GM21529 (cell line): ENCODE measurements at regions not wholly inside any gene's neighbourhood (a gene's known extent, or its start where the extent isn't known, plus 50 kb on each side); places are given as distances from the start of the nearest gene placed in this dataset.
"Not testable (repeated sequence)": the region's sequence is repeated elsewhere in the genome, so short reads cannot be mapped to it uniquely, and the experiment has no call there.

Source experiments
- ATAC-seq: cut with Tn5 transposase; IDR thresholded peaks from one replicate; pipeline ENCODE4 v1.9.1; 2021; ENCODE audit not compliant: unreplicated experiment

DNA sequence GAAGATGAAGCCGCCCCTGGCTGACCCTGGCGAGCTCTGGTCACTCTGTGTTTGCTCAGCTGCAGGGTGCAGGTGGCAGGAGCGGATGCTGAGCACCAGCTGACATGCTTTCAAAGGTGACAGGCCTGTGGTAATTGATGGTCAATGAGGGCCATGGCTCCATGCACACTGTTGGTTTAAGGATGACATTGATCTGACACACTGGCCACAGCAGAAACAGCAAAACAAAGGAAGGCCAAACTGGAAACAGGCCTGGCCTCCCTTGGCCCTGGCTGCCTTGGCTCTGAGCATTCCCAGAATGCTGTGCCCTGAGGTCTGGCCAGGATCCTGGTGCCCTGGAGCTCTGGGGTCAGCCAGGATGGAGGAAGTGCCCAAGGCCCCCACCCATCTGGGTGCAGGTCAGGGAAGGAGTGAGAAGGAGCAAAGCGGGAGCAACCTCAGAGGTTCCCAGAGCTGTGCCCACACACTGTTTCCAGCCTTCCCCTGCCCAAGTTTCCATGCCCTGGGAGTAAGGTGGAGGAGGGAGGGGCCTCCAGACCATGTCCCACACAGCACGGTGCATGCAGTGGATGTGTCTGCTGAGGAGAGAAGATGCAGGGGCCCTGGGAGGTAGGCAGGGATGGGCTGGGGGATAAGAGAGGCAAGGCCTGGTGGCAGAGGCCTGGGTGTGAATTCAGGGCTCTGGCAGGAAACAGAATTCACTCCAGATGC lies 302.2 kb downstream of the RPS24 start:
- no peak for ATAC-seq

DNA sequence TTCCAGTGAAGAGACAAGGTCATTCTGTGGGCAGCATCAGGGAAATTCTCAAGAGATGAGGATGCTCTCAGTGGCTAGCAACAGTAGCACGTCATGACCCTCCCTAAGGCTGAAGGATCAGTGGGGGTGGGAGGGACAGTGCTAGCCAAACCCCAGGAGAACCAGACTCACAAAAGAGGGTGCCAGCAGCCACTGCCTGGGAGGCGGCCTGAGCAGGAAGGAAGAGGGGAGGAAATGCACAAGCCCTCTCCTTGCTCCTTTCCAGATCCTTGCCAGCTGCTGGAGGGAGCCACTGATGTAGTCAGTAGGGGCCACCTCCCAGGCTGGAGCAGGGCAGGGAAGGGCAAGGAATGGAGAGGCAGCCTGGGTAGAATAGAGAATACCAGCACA lies 302.7 kb downstream of the RPS24 start:
- no peak for ATAC-seq

DNA sequence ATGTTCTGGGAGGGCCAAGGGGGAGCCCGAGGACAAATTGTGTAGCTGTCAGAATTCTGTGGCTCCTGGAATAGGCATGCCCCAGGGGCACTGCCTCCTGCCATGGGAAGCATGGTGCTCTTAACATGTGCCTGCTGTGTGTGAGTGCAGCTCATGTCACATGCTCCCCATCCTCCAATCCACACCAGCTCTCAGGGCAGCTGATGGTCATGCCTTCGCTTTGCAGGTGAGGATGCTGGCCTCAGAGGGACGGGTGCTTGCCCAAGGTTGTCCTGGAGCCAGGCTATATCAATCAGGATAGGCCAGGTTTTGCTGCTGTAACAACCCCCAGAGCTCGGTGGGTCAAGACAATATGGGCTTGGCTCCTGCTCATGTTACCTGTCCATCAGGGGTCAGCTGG lies 303.4 kb downstream of the RPS24 start:
- ATAC-seq: no peak

DNA sequence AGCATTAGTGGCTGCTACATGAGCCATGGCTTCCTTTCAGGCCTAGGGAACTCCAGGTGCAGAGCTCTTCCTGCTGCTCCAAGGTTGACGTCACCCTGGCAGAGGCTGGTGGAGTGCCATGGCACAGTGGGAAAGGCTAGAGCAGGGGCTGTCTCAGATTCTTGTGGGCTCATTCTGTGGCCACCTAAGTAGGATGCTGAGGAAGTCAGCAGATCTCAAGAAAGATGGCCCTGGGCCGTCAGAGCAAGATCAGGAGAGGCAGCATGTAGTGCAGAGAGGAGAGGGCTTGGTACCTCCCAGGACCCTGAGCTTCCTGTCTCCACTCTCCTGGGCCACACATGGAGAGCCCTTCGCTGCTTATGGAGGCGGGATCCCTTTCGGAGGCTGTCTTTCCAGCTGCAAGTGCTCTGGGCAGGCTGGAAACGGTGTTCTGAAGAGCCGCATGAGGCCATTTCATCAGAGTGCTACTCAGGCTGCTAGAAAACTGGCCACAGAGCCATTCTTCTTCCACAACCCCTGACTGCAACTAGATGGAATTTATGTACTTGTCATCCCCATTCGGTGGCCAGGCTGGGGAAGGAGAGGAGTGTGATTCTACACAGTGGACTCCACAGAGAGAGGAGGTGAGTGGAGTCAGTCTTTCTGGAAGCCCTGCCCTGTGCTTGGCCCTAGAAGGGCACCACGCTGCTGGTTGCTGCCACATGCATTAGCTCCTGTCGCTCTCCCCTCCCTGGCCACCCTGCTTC lies 304.2 kb downstream of the RPS24 start:
- no peak for ATAC-seq

DNA sequence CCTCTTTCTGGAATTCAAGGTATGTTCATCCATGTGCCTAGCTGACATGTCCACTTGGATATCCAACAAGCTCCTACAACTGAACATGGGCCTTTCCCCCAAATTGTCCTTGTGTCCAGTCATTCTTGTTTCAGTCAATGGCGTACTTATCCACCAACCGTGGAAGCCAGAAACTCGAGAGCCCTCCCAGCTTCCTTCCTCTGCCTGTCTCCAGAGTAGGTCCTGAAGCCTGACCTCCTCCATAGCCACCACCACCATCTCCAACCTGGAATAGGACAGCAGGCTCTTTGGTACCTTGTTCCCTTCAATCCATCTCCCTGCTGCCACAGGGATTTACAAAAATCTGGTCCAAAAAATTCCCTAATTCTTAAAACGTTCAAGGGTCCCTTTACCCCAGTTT lies 305.1 kb downstream of the RPS24 start:
- no peak for ATAC-seq

DNA sequence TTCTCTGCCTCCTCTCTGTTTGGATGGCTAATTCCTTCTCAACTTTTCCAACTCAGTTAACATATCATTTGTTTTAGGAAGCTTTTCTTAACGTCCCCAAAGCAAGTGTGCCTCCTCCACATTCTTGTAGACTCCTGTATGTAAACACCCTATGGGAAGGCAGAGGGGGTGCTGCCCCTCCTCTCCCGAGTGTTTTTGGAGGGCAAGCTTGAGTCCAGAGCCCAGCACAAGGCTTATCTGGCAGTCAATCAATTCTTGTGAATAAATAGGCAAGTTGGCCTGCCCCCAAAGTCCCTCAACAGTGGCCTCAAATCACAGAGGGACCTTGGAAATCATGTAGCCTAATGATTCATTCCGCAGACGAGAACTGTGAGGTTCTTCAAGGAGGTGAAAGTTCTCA lies 305.6 kb downstream of the RPS24 start:
- ATAC-seq: no peak

DNA sequence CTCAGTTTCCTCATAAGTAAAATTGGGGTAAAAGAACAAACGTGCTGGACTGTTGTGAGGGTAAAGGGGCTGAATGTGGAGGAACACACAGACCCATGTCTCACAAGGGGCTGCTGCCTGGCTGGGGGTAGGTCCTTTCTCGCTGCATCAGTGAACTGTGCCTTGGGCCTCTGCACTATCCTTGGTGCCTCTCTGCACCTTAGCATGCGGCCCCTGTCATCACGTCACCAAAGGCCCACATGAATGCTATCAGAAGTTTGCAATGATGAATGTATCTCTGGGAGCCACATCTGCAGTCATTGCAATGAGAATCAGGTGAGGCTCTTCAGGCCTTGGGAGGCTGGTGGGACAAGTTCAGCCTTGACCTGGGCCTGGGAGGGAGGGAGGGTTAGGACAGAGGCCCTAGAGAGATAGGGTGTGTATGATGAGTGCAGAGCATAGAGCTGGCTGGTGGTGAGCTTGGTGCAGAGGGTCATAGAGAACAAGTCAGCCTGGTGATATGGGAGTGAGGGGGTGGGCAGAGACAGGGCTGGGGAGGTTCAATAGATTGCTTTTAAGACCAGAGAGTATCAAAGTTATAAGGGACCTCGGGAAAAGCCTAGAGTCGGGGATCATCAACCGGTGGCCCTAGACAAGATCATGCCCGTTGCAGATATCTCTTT lies 308.4 kb downstream of the RPS24 start:
- ATAC-seq: no peak

DNA sequence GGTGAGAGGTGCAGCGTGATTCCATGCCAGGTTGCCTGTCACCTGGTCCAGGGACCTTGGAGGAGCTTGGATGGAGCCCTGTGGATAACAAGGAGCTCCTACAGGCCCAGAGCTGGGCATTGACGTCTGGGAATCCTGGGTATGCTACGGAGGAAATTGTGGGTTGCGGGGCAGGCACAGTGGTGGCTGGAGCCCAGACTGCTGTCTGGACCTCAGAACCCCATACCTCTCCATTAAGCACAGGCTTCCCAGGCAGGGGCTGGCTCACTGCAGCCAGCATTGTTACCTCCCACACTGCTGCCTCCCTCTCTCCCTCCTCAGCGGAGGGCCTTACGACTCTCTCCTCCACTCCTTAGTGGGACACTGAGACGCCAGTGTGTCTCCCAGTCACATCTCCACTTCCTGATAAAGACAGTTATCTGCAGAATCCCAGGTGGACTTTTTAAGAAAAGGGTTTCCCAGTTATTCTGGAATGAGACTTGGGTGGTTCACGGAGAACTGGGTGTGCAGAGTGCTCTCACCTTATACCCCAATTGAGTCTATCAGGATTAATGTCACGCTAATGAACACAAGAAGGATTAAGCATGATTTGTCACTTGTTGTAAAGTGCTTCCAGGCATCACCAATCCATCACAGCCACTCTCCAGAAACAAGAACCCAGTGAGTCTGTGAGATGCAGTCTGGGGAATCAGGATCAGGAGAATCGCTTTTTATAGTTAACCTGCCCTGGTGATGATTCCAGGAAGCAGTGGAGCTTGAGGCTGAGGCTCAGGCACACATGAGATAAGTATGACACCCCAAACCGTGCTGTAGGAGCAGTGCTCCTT lies 309.4 kb downstream of the RPS24 start:
- no peak for ATAC-seq

DNA sequence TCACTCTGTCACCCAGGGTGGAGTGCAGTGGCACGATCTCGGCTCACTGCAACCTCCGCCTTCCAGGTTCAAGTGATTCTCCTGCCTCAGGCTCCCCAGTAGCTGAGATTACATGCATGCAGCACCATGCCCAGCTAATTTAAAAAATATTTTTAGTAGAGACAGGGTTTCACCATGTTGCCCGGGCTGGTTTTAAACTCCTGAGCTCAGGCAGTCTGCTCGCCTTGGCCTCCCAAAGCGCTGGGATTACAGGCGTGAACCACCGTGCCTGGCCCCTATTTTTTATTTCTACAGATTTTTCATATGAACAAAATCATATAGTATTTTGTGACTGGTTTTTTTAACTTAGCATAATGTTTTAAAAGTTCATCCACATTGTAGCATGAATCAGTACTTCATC lies 310.6 kb downstream of the RPS24 start:
- not testable (repeated sequence) for ATAC-seq

DNA sequence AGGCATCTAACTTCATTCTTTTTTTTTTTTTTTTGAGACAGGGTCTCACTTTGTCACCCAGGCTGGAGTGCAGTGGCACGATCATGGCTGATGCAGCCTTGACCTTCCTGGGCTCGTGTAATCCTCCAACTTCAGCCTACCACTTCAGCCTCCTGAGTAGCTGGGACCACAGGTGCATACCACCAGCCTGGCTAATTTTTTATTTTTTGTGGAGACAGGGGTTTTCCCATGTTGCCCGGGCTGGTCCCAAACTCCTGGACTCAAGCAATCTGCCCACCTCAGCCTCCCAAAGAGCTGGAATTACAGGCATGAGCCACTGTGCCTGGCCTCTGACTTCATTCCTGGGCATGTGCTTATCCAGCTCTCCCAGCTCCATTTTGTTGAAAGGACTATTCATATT lies 311.9 kb downstream of the RPS24 start:
- ATAC-seq: not testable (repeated sequence)

DNA sequence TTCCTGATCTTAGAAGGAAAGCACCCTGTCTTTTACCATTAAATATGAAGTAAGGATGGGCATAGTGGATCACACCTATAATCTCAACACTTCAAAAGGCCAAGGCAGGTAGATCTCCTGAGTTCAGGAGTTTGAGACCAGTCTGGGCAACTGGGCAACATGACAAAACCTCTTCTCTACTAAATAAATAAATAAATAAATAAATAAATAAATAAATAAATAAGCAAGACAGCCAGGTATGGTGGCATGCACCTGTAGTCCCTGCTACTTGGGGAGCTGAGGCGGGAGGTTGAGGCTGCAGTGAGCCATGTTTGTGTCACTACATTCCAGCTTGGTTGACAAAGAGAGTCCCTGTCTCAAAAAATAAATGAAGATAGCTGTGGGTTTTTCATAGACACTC lies 313.1 kb downstream of the RPS24 start:
- no peak for ATAC-seq

DNA sequence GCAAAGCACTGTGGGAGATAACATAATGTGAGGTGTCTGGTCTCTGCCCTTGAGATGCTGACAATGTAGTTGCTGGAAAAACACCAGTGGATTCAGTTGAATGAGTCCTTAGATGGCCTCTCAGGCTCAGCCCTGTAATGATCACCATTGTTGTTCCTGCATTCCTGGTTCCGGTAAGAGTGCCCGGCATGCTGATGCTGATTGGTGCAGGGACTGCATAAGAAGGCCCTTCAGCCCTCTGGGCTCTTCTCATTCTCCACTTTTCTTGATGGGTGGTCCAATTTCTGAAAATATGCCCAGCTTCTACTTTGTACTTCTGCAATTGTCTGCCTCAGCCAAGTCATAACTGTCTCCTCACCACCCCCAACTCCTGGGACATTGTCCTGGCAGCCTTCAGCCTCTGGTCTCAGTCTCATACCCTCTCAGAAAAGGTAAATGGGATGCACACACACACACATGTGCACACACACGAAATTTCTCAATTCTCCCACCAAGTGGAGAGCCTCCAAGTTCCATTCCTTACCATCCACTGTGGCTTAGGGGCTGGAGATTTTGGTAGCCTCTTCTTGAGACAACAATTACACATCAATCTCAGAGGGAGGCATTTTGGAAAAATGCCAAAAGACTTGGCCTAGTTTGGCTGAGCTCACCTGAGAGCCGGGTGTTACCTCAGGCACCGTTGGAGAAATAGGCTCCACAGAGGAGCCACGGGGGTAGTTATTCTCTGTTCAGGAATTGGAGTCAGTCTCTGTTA lies 314.9 kb downstream of the RPS24 start:
- no peak for ATAC-seq

DNA sequence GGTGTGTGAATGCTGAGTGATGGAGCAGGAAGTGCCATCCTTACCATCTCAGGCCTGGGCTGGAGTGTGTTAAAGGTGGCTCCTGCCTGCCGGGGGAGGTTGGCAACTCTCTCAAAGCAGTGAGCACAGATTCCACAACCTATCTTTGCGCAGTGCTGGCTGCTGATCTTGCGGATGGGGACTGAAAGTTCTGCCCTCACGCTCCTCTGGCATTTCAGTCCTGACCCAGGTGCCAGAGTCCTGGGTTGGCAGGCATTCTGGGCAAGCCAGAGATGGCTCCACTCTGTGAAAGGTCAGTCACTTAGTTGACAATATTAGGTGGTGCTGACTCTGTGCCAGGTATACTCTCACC lies 315.5 kb downstream of the RPS24 start:
- ATAC-seq: no peak

DNA sequence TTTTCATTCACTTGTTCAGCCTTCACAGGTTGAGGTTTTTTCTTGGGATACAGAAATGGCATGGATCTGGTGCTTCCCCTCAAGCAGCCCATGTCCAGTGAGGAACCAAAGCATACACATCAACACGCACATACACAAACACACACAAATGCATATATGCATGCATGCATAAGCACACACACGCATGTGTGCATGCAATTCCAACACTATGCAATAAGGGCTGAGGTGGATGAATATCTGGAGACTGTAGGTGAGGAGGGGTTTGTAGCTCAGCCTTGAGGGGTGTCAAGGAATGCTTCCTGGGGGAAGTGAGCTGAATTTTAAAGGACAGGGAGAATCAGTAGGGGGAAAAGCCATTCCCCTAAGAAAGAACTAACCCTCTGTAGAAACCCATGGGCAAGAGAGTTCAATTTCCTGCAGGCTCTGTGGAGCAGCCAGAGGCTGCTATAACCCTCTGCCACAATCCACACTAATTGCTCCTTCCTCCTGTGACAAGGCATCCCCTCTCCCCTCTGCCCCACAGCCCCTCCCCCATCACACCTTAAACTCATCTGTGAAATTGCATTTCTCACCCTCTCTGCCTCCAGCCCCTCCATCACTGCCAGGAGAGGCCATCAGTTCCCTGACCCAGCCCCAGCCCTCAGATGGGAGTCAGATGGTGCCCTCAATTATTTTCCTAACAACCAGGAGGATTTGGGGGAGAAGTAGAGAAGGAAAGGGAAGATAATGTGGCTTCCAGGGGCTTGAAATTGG lies 316.4 kb downstream of the RPS24 start:
- ATAC-seq: no peak

DNA sequence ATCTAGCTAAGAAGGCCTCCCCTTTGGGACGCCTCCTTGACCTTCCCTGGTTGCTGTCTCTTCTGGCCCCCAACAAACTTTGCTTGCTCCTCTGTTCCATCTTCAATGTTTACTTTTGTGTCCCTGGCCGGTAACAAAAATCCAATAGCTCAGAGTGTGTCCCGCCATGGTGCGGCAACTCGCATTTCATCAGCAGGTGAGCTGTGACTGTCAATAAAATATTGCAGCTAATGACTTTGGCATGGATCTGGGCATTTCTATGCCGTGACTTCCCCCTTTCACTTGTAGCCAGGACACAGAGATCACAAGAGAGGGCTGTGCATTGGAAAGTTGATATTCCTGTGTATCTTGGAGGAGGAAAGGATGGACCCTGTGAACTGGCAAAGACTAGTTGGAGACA lies 317.6 kb downstream of the RPS24 start:
- no peak for ATAC-seq

DNA sequence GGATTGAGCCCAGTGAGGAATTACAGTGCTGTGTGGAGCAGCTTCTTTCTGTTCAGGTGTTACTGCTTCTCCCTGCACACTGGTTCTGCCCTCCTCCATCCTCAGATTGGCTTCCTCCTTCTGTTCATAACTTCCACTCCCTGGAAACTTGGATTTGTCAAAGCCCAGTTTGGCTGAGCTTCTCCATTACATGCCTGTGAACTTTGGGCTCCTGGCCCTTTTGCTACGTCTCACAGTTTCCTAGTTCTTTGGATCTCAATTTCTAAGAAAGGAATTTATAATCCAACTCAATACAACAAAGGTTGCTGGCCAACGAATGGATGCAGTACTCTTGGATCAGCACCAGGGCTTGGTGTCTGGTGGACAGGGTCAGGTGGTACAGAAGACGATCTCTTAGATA lies 318.1 kb downstream of the RPS24 start:
- ATAC-seq: no peak

DNA sequence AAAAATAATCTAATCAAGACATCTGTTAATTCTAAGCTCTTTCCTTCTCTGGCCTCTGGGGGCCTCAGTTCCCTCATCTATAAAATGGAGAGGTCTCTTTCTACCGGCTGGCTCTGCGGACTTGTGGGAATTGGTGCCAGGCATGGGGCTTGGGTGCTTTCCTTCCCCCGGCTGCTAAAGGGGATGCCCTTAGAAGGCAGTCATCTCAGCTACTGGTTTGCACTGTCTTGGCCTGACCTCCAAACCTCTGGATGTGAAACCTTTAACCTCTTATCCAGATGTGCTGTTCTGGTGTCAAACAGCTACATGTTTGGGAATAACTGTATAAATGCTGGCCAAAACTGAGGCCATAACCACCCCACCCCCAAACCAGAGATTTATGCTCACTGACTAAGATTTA lies 320.0 kb downstream of the RPS24 start:
- no peak for ATAC-seq

DNA sequence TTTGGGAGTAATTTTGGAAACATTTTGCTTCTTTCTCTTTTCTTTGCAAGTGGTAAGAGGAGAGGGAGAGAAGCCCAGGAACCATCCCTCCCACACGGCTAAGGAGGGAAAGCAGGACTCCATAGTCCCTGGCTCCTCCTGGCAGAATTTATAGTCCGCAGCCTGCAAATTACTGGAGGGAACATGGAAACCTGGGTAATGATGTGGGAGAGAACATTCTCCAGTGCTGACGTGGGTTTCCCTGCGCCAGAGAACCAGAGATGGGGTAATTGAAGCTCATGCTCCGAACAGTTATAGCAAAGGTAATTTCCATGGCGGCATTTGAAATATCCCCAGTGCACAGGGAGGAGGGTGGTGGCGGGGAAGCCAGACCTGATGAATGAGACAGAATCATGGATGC lies 320.4 kb downstream of the RPS24 start:
- no peak for ATAC-seq

DNA sequence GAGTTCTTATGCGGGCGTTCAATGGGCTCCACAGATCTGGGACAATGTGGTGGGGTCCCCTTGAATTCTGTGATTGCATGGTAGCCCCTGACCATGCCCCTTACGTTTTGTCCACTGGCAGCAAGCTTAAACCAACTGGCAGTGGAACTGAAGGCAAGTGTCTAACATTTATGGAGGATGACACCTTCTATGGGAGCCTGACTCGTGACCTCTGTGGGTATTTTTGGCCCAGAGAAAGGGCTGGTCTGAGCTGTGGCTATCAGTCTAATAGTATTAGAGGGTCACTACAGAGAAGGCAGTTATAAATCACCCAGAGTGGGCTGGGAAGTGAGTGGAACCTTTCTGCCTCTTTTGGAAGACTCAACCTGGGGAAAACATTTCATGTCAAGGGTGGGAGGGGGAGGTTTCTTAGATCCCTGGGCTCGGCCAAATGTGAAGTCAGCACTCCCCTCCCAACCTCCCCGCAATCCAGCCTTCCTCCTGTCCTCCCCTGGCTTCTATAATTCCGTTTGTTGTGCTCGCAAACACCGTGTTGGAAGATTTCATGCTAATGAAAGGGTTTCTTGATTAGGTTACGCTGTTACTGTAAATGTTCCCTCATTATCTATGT lies 322.7 kb downstream of the RPS24 start:
- no peak for ATAC-seq
